LNCAP (cell line): ENCODE measurements at regions not wholly inside any gene's neighbourhood (a gene's known extent, or its start where the extent isn't known, plus 50 kb on each side); places are given as distances from the start of the nearest gene placed in this dataset.

ENCODE experiments used
- TF ChIP-seq, protein P1 (sequence below): fragments of 450-650 bp; IDR thresholded peaks from 2 replicates; pipeline ENCODE4 v1.5.1; 2017; ENCODE audit warnings: mild to moderate bottlenecking

DNA sequence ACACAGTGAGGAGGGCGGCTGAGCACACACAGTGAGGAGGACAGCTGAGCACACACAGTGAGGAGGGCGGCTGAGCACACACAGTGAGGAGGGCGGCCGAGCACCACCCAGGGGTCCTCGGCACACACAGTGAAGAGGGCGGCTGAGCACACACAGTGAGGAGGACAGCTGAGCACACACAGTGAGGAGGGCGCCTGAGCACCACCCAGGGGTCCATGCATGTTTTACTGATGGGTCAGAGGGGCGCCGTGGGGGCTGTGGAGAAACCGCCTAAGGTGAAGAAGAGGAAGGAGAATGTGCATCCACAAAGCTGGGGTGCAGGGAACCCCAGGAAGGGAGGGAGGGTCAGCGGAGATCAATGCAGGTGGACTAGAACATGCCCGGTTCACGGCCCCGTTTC, 461.8 kb downstream of the BRD1 start:
- TF ChIP-seq, protein P1, sequence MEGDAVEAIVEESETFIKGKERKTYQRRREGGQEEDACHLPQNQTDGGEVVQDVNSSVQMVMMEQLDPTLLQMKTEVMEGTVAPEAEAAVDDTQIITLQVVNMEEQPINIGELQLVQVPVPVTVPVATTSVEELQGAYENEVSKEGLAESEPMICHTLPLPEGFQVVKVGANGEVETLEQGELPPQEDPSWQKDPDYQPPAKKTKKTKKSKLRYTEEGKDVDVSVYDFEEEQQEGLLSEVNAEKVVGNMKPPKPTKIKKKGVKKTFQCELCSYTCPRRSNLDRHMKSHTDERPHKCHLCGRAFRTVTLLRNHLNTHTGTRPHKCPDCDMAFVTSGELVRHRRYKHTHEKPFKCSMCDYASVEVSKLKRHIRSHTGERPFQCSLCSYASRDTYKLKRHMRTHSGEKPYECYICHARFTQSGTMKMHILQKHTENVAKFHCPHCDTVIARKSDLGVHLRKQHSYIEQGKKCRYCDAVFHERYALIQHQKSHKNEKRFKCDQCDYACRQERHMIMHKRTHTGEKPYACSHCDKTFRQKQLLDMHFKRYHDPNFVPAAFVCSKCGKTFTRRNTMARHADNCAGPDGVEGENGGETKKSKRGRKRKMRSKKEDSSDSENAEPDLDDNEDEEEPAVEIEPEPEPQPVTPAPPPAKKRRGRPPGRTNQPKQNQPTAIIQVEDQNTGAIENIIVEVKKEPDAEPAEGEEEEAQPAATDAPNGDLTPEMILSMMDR = no peak

DNA sequence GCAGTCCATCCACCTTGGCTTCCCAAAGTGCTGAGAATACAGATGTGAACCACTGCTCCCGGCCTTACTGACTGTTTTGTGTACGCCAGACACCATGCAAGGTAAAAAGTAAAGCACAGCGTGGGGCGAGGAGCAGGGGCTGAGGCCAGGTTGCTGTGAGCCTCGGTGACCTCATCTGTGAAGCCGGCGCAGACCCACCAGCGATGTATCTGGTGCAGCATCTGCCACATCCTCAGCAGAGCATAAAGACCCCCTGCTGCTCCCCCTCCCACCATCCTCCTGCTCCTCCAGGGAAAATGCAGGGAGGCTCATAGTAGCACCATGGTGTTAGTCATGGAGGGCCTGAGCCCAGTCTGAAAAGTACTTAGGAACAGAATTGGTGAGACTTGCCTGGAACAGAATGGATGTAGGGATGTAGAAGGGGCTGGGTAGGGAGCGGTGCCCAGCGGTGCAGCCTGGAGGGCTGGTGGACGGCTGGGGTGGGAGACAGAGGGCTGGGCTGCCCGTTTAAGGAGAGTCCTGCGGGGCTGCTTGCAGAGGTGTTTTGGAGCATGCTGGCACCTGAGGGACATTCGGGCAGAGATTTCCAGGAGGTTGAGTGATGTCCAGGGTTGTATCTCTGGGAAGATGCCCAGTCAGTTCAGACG, 462.4 kb downstream of the BRD1 start:
- TF ChIP-seq, protein P1 = no peak

DNA sequence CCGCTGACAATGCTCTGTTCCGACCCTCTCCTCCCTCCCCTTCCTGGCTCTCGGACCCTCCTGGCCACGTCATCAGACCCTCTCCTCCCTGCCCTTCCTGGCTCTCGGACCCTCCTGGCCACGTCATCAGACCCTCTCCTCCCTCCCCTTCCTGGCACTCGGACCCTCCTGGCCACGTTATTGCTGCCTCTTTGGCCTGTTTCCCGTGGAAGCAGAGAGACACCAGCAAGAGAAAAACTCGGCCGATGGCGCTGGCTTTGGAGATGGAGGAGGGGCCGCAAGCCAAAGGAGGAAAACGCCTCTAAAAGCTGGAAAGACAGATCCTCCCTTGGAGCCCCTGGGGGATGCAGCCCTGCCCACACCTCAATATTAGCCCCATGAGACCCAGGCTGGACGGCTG, 463.3 kb downstream of the BRD1 start:
- TF ChIP-seq, protein P1 = no peak

DNA sequence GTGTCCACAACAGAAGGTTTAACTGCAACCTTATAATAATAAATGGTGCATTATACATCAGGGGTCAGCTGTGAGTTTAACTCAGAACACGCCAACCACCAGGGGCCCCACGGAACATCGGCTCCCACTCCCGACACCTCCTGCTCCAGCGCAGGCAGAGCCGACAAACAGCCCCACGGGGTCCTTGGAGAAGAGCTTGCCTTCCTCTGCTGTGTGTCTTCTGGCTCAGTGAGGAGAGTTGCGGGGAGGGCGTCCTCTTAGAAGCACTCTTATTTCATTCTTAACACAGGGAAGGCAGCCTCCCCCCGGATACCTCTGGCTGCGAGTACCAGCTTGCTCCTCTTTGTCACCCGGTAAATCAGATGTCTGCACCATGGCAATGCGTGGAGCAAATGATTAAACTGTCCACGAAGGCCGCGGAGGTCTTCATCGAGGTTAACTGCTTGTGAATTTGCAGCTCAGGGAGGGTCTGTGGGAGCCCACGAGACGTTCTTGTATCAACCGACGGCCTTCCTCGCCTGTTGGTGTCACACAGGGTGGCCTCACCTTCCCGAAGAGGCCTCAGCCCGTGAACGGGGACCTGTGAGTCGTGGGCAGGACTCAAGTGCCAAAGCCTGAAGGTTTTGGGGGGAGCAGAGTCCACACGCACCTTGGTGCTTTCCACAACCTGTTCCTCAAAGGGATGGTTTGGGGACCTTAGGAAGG, 464.0 kb downstream of the BRD1 start:
- TF ChIP-seq, protein P1 = no peak

DNA sequence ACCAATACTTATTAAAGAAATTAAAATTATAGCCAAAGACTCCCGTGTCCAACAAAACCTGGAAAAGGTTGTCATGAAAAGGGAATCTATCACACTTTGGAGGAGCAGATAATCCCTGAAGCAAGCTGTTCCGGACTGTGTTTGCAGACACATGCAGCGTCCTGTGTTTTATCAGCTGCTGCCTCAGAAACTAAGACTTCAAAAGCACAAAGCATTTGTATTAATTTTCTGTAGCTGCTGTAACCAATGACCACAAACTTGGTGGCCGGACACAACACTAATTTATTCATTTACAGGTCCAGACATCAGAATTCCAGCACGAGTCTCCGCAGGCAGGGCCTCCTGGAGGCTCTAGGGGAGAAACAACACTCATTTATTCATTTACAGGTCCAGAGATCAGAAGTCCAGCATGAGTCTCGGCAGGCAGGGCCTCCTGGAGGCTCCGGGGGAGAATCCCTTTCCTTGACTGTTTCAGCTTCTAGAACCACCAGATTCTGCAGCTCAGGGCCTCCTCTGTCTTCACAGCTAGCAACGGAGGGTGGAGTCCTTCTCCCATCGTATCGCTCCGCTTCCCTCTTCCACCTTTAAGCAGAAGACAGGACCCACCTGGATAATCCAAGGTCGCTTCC, 465.3 kb downstream of the BRD1 start:
- TF ChIP-seq, protein P1 = no peak

DNA sequence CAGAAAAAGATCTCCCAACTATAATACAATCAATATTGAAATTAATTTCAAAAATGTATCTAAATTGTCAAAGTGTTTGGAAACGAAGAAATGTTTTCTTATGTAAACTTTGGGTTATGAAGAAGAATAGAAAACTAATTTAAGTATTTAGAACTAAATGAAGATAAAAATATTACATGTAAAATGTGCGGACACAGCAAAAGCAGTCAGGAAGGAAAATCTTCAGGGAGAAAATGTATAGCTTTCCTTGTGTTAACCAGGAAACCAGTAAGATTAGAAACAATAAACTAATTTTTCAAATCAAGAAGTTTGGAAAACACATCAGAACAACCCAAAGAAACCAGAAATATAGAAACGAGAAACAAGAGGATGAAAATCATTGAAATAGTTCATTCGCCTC, 466.5 kb downstream of the BRD1 start:
- TF ChIP-seq, protein P1 = no peak

DNA sequence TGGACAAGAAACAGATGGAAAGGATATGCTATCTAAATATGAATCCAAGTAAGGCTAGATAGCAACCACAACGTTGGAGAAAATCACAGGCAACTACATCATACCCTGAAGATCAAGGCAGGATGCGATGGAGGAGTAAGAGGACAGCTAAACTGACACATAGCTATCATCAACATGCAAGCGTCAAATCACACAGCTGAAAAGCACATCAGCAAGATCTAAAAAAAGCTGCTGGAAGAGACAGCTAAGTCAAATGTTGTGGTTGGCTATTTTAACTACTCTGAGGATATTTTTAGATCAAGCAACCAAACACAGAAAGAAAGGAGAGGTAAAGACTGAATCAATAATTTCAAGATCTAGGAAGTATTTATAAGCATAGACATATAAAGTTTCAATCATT, 466.9 kb downstream of the BRD1 start:
- TF ChIP-seq, protein P1 = no peak
